ENCODE measurements at regions not wholly inside any gene's neighbourhood (a gene's known extent, or its start where the extent isn't known, plus 50 kb on each side); places are given as distances from the start of the nearest gene placed in this dataset.
A peak's percentile ranks its signal among the peaks of the same experiment; 100 is the strongest.

- ATAC-seq (no peak), DNase-seq (ENCODE audit: low read depth, low spot score) (no peak)
- intact Hi-C loops (cut with micrococcal nuclease; ENCODE audit: unreplicated experiment): no loop called here
- CTCF ChIA-PET: no interaction called here
- no peaks in the 10 kb centered on the region for H3K4me1 ChIP-seq (ENCODE audit: control insufficient read depth, insufficient read depth, low read length)
- BruUV-seq (replicated peaks): no TSS peak
- in situ Hi-C loops (cut with HindIII; ENCODE audit: low pct_unique_long_range_greater_than_20kb, low sequenced_read_pairs): no loop called here
- H3K27me3 ChIP-seq (ENCODE audit: control insufficient read depth, insufficient read depth, low read length): no peaks in the 10 kb centered on the region
- no peak overlapping the region for H3K4me3 ChIP-seq (ENCODE audit: low read depth in 2 of 2, low read length in 2 of 2)
- H3K9me3 ChIP-seq (ENCODE audit: control insufficient read depth, insufficient read depth, low read depth, low read length): no peaks in the 10 kb centered on the region
- no peaks in the 10 kb centered on the region for H3K36me3 ChIP-seq (ENCODE audit: control insufficient read depth, insufficient read depth, low read length)
- no peak for TF ChIP-seq REST (IDR thresholded peaks at IDR 0.05; ENCODE audit: insufficient read depth in 1 of 2, low read depth in 2 of 2, low read length in 1 of 2)
- no peak for TF ChIP-seq CTCF (IDR thresholded peaks at IDR 0.05)
- no peak for TF ChIP-seq SIN3A (IDR thresholded peaks at IDR 0.05; ENCODE audit: borderline replicate concordance, insufficient read depth, low read depth, low read length)
- TF ChIP-seq TCF7L2 (IDR thresholded peaks at IDR 0.05; ENCODE audit: low read depth, low read length): no peak
- no peak for TF ChIP-seq POLR2AphosphoS5 (IDR thresholded peaks at IDR 0.05; ENCODE audit: low read depth, low read length)
- H3K27ac ChIP-seq (ENCODE audit: low read length): no peak overlapping the region
- POLR2A ChIA-PET: interaction anchor here (0.6 kb wide), 1 partner anchor 344 kb away, joined by 3 read pairs; no protein-coding TSS in a partner anchor
These were observed 195.2 kb upstream of the CHODL start for GRCh38 chr21:18049461-18049860.

- Histone ChIP-seq H3K27me3 (ENCODE audit: control insufficient read depth, insufficient read depth, low read length) (no peaks in the 10 kb centered on the region), H3K9me3 (ENCODE audit: control insufficient read depth, insufficient read depth, low read depth, low read length) (no peaks in the 10 kb centered on the region), H3K4me3 (ENCODE audit: low read depth in 2 of 2, low read length in 2 of 2) (no peak overlapping the region), H3K36me3 (ENCODE audit: control insufficient read depth, insufficient read depth, low read length) (no peaks in the 10 kb centered on the region), H3K27ac (ENCODE audit: low read length) (no peak overlapping the region), H3K4me1 (ENCODE audit: control insufficient read depth, insufficient read depth, low read length) (no peaks in the 10 kb centered on the region)
- in situ Hi-C loops (cut with HindIII; ENCODE audit: low pct_unique_long_range_greater_than_20kb, low sequenced_read_pairs) (no loop called here), intact Hi-C loops (cut with micrococcal nuclease; ENCODE audit: unreplicated experiment) (no loop called here)
- BruUV-seq (replicated peaks): no TSS peak
- CTCF ChIA-PET: interaction anchor here (0.6 kb wide), 1 partner anchor 65 kb away, joined by 10 read pairs; no protein-coding TSS in a partner anchor
- POLR2A ChIA-PET: no interaction called here
- no peak for ATAC-seq
- DNase-seq (ENCODE audit: low read depth, low spot score): no peak
- no peak for TF ChIP-seq REST (IDR thresholded peaks at IDR 0.05; ENCODE audit: insufficient read depth in 1 of 2, low read depth in 2 of 2, low read length in 1 of 2)
- no peak for TF ChIP-seq POLR2AphosphoS5 (IDR thresholded peaks at IDR 0.05; ENCODE audit: low read depth, low read length)
- TF ChIP-seq SIN3A (IDR thresholded peaks at IDR 0.05; ENCODE audit: borderline replicate concordance, insufficient read depth, low read depth, low read length): no peak
- no peak for TF ChIP-seq TCF7L2 (IDR thresholded peaks at IDR 0.05; ENCODE audit: low read depth, low read length)
- TF ChIP-seq CTCF (IDR thresholded peaks at IDR 0.05): peak; percentile 41; the same call in 1 of the 2 replicates
These were observed 203.6 kb upstream of the CHODL start for GRCh38 chr21:18041012-18041411.
